HG03457 (cell line): ENCODE measurements at regions not wholly inside any gene's neighbourhood (a gene's known extent, or its start where the extent isn't known, plus 50 kb on each side); places are given as distances from the start of the nearest gene placed in this dataset.

ENCODE experiments used
- ATAC-seq: cut with Tn5 transposase; IDR thresholded peaks from one replicate; pipeline ENCODE4 v1.9.1; 2021; ENCODE audit warnings: moderate number of reproducible peaks; ENCODE audit not compliant: unreplicated experiment

DNA sequence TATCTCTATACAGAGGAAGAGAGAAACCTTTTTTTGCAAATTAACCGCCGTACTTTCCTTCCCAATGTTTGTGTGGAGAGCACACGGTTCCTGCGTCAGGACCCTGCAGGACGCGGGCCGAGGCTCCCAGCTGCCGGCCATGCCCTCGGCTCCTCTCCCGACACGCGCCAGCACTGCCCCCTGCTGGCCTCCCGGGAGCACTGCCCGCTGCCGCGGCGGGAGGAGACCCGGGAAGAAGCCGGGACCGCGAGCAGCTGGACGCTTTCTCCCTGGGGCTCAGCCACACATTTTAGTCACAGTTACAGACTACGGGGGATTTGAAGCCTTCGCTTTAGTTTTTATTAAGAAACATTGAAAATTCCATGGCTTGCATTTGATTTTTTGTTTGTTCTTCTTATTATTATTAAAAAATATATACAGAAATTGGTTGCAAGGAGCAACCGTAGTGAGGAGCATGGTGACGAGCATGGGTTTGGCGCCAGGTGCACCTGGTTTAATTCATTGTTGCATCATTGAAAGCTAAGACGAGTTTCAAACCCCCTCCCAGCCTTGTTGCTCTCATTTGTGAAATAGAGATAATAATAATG, 401.2 kb downstream of the GALR1 start:
- ATAC-seq, result peak; percentile 74

- no peak for ATAC-seq
Observed at GRCh38 chr18:77651441-77651840, 401.8 kb downstream of the GALR1 start.

- no peak for ATAC-seq
Observed at GRCh38 chr18:77653792-77654191, 404.1 kb downstream of the GALR1 start.

GRCh38 chr18:77654302-77654701, 404.7 kb downstream of the GALR1 start:
- no peak for ATAC-seq

- no peak for ATAC-seq
Observed at GRCh38 chr18:77657651-77658298, 408.1 kb downstream of the GALR1 start.

DNA sequence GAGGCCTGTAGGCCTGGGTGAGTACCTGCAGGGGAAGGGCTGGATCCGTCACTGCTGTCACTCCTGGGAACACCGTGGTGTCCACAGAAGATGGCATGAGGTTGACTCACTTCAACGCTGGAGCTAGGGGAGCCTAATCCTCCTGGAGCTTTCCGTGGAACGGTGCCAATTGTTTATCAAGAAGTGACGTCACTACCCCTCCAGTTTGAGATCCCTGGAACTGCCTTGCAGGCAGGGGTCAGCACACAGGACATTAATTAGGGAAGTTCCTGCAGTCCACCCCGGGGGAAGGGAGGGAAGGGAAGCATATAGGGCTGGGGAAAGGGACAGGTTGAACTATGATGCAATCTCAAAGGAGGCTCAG, 408.6 kb downstream of the GALR1 start:
- ATAC-seq, result no peak

GRCh38 chr18:77658751-77659448, 409.3 kb downstream of the GALR1 start:
- no peak for ATAC-seq

DNA sequence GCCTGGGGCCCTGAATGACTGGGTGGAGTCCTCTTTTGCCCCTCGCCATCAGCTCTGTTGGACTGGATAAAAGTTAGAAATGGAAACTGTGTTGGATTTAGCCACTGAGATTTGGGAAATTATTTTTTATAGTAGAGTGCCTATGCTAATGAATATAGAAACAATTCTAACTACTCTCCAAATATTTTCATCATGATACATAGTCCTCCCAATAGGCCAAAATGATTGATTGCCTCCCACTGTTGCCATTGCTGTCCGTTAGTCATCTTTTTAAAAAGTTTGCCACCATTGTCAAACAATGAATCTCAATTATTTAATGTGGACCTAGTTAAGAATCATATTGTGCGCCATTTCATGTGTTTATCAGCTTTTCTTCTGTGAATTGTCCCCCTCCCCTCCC, 417.0 kb downstream of the GALR1 start:
- ATAC-seq, result no peak

- no peak for ATAC-seq
Observed at GRCh38 chr18:77668219-77668618, 418.6 kb downstream of the GALR1 start.

DNA sequence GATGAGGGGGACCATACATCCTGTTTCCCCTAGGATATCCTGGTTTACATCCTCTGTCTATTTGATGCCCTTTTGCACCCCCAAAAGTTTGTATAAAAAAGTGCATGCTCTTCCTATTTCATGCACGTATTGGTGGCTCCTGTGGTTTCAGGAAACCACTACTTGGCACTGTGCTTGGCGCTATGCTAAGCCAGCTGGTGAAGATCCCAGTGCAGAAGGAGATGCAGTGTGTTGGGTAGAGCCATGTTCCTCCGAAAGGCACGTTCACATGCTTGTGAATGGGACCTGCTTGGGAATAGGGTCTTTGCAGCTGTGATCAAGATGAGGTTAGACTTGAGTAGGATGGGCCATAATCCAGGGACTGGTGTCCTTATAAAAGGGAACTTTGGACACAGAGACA, 419.7 kb downstream of the GALR1 start:
- no peak for ATAC-seq

DNA sequence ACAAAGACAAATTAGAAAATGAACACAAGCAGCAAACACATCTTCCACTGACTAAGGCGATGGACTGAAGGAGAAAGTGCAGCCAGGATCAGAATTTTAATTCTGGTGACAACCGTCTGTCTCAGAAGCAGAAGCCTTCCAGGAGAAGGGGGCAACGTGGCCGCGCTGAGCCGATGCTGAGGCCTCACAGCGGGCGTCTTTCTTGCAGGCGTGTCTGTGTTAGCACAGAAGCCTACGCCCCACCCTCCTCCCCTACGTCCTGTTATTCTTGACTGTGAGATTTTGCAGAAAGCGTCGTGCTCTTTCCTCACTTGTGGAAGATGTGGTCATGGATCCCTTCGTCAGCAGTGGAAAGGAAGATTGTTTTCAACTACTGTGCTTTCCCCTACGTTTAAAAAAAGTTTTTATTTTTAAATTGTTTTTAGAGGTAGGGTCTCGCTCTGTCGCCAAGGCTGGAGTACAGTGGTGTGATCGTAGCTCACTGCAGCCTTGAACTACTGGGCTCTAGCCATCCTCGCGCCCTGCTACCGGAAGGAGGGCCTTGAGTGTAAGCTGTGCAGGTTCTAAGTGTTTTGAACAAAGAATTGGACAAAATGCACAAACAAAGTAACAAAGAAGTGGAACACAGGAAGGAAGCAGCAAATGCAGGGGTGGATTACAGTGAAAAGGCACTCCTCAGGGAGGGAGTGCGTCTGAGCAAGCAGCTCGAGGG, 422.0 kb downstream of the GALR1 start:
- no peak for ATAC-seq

- no peak for ATAC-seq
Observed at GRCh38 chr18:77676910-77677309, 427.3 kb downstream of the GALR1 start.

- no peak for ATAC-seq
Observed at GRCh38 chr18:77677536-77677935, 427.9 kb downstream of the GALR1 start.

- no peak for ATAC-seq
Observed at GRCh38 chr18:77679869-77680268, 430.2 kb downstream of the GALR1 start.

DNA sequence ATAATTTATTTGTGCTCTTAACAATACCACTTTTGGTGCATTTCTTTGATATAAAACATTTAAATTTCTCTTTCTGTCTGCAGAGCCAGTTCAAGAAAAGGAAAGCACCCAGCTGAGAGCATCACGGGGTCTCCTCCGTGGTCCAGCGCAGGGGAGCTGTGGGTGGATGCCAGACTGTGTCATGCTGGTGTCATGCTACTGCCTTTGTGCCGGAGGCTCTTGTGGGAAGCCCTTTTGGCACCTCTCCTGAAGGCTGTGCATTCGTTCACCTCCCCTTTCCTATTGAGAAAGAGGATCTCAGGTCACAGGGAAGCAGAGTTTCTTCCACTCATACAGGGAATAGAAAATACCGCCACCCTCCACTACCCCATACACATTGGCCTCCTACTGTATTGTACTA, 450.4 kb downstream of the GALR1 start:
- ATAC-seq, result no peak

DNA sequence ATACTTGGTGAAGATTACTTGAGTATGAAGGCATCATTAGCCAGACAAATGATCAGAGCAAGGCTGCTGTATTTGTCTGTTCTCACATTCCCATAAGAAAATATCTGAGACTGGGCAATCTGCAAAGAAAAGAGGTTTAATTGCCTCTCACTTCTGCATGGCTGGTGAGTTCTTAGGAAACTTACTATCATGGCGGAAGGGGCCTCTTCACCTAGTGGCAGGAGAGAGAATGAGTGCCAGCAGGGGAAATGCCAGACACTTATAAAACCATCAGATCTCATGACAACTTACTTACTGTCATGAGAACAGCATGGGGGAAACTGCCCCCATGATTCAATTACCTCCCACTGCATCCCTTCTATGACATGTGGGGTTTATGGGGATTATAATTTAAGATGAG, 452.3 kb downstream of the GALR1 start:
- ATAC-seq, result no peak

DNA sequence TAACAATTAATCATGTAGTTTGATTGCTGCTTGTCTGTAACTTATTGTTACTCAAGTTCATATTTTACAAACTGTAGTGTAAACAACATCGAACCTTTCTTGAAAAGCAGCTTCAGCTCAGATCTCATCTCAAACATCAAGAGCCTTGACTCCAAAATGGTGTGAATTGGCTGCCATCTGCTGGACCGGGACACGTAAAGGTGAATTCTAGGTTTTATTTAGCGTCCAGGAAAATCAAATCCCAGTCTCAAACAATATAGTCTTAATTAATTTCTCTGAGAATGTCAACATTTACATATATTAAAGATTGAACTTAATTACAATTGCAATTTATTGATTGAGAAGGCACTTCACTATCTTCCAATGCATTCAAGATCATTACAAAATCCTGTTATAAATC, 453.0 kb downstream of the GALR1 start:
- ATAC-seq, result no peak

GRCh38 chr18:77705301-77705700, 455.7 kb downstream of the GALR1 start:
- ATAC-seq, result no peak

DNA sequence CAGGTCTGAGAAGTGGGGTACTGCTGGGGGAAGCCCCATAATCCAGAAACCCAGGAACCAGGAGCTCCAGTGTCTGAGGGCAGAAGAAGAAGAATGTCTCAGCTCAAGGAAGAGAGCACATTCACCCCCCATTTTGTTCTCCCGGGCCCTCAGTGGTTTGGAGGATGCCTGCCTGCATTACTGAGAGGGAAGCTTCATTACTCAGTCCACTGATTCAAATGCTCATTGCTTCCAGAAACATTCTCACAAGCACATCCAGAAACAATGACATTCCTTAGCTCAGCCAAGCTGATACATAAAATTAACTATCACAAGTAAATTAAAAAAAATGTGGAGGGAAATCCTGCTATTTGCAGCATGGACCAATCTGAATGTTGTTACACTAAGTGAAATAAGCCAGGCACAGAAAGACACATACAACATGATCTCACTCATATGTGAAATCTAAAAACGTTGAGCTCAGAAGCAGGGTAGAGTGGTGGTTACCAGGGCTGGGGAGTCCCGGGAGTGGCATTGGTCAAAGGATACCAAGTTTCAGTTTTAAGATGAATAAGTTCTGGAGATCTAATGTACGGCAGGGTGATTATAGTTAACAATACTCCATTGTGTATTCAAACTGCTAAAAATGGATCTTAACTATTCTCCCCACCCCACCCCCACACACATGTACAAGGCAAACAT, 459.3 kb downstream of the GALR1 start:
- ATAC-seq, result peak; percentile 79

DNA sequence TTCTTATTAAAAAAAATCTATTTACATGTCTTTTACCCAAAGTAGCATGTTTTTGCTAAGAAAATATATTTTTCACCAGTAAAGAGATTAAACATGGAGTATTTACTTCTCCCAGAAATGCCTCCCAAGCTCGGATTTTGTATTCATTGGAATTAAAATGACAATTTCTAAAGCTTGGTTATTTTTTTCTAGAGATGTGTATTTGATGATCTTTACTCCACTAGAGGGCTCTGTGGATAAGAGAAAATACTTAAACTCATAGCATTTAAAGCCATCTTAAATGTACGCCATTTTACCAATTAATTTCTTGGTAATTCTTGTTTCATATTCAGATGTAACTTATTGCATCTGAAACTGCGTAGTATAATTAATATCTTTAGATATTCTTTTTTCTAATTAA, 461.4 kb downstream of the GALR1 start:
- ATAC-seq, result no peak

DNA sequence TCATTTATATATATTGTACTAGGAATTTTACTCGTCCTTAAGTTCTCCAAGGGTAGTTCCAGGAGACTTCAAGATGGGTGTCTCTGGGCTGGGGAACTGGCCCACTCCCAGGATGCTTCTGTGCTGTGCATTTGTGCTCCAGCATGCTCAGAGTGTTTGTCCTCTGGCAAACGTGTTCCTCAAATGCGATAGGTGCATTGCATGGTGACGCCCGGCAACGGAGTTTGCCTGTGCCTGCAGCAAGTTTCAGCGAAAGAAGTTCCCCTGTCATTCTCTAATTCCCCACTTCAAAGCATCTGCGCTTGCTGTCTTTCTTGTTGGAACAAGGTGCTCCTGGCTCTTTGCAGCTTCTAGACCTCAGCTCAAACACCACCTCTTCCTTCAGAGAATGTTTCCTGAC, 465.1 kb downstream of the GALR1 start:
- ATAC-seq, result no peak
